ENCODE measurements at regions not wholly inside any gene's neighbourhood (a gene's known extent, or its start where the extent isn't known, plus 50 kb on each side); places are given as distances from the start of the nearest gene placed in this dataset.

DNA sequence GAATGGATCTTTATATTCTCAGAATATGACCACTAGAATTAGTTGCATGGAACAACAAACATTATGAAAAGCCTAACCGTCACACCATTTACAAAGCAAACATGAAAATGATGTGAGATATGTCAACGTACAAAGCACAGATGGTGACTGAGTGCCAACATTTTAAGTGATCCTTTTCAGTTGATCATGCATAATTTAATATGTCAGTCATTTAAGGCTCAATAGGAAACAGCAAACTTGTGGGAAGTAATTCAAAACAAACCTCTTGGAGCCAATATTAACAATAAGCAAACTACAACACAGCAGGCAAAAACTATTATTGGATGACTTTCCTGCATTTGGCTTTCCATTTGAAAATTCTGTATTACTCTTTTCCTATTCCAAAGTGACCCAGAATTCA is 277.6 kb downstream of the SLITRK6 start:
- no peak for TF ChIP-seq CTCF (IDR thresholded peaks at IDR 0.05 in 2 of 3, conservative IDR thresholded peaks at IDR 0.05 in 1 of 3; ENCODE audit: borderline replicate concordance in 1 of 3, insufficient read depth in 1 of 3, low read depth in 2 of 3, low read length in 2 of 3)
- TF ChIP-seq, protein P1, sequence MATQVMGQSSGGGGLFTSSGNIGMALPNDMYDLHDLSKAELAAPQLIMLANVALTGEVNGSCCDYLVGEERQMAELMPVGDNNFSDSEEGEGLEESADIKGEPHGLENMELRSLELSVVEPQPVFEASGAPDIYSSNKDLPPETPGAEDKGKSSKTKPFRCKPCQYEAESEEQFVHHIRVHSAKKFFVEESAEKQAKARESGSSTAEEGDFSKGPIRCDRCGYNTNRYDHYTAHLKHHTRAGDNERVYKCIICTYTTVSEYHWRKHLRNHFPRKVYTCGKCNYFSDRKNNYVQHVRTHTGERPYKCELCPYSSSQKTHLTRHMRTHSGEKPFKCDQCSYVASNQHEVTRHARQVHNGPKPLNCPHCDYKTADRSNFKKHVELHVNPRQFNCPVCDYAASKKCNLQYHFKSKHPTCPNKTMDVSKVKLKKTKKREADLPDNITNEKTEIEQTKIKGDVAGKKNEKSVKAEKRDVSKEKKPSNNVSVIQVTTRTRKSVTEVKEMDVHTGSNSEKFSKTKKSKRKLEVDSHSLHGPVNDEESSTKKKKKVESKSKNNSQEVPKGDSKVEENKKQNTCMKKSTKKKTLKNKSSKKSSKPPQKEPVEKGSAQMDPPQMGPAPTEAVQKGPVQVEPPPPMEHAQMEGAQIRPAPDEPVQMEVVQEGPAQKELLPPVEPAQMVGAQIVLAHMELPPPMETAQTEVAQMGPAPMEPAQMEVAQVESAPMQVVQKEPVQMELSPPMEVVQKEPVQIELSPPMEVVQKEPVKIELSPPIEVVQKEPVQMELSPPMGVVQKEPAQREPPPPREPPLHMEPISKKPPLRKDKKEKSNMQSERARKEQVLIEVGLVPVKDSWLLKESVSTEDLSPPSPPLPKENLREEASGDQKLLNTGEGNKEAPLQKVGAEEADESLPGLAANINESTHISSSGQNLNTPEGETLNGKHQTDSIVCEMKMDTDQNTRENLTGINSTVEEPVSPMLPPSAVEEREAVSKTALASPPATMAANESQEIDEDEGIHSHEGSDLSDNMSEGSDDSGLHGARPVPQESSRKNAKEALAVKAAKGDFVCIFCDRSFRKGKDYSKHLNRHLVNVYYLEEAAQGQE (IDR thresholded peaks at IDR 0.05; ENCODE audit: low read depth), result no peak
- no peak for TF ChIP-seq ZFX (IDR thresholded peaks at IDR 0.05)
- TF ChIP-seq, protein P2, sequence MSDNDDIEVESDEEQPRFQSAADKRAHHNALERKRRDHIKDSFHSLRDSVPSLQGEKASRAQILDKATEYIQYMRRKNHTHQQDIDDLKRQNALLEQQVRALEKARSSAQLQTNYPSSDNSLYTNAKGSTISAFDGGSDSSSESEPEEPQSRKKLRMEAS (IDR thresholded peaks at IDR 0.05), result no peak
- TF ChIP-seq POLR2A (IDR thresholded peaks at IDR 0.05; ENCODE audit: borderline replicate concordance, extremely low read depth, insufficient read depth, insufficient read length), result no peak
- TF ChIP-seq RAD21 (IDR thresholded peaks at IDR 0.05; ENCODE audit: low read depth), result no peak
- no peak for TF ChIP-seq YY1 (IDR thresholded peaks at IDR 0.05; ENCODE audit: extremely low read depth, insufficient replicate concordance, low read depth, low read length)
- TF ChIP-seq EZH2phosphoT487 (IDR thresholded peaks at IDR 0.05; ENCODE audit: borderline replicate concordance), result no peak
- no peak for TF ChIP-seq SIN3A (IDR thresholded peaks at IDR 0.05; ENCODE audit: low read depth)
- TF ChIP-seq TCF7L2 (IDR thresholded peaks at IDR 0.05; ENCODE audit: borderline replicate concordance, extremely low read depth, insufficient read depth, insufficient read length), result no peak
- no peak for TF ChIP-seq SRF (IDR thresholded peaks at IDR 0.05; ENCODE audit: low read depth)
- TF ChIP-seq ZNF274 (IDR thresholded peaks at IDR 0.05; ENCODE audit: low read depth, low read length), result no peak
- TF ChIP-seq EZH2 (IDR thresholded peaks at IDR 0.05), result no peak

All from HCT116 (cell line).